Ishikawa (cell line): ENCODE measurements at regions not wholly inside any gene's neighbourhood (a gene's known extent, or its start where the extent isn't known, plus 50 kb on each side); places are given as distances from the start of the nearest gene placed in this dataset.

Source experiments
- CEBPB ChIP-seq: IDR thresholded peaks from 2 replicates; pipeline ENCODE4 v1.6.1; 2012
- CREB1 ChIP-seq: IDR thresholded peaks from 2 replicates; pipeline ENCODE4 v1.6.1; 2012; ENCODE audit warnings: low read depth
- EGR1 ChIP-seq: IDR thresholded peaks from 2 replicates; pipeline ENCODE4 v1.6.1; 2012
- EP300 ChIP-seq: IDR thresholded peaks from 2 replicates; pipeline ENCODE4 v1.6.1; 2012; ENCODE audit warnings: borderline replicate concordance
- NFIC ChIP-seq: IDR thresholded peaks from 2 replicates; pipeline ENCODE4 v1.6.1; 2012
- TCF12 ChIP-seq: IDR thresholded peaks from 2 replicates; pipeline ENCODE4 v1.6.1; 2012; ENCODE audit warnings: low read depth
- TF ChIP-seq, protein P1 (sequence below): IDR thresholded peaks from 2 replicates; pipeline ENCODE4 v1.6.1; 2012; ENCODE audit warnings: low read depth, mild to moderate bottlenecking
- TF ChIP-seq, protein P2 (sequence below): IDR thresholded peaks from 2 replicates; pipeline ENCODE4 v1.6.1; 2012

DNA sequence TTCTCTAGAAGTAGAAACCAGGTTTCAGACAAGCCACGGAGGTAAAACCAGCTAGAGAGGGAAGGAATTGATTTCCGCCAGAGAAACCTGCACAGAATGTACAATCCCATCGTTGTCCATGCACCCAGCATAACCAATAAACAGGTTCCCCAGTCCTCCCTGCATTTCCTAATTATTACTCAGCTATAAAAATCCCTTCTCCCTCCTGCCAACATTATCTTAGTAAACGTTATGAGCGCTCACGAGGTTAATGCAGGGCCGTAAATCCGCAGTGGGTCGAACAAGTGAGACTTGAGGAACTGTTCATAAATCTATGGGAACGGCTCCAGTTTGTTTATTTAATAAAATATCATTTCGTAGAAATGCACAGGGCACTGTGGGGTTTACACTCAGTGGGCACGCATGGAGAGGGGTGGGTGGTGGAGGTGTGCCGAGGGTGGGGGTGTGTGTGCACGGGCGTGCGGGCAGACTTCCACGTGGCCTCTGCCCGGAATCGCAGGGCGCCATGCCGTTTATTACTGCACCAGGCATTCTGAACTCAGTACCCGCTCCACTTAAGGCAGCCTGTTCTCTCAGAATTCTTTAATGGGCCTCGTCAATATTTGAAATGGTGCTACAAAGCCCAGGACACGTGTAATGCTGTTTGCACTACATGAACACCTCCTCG is 257.3 kb downstream of the MIAT start:
- TF ChIP-seq EP300 = no peak
- TF ChIP-seq NFIC = no peak
- TF ChIP-seq CEBPB = no peak
- TF ChIP-seq EGR1 = no peak
- TF ChIP-seq, protein P1, sequence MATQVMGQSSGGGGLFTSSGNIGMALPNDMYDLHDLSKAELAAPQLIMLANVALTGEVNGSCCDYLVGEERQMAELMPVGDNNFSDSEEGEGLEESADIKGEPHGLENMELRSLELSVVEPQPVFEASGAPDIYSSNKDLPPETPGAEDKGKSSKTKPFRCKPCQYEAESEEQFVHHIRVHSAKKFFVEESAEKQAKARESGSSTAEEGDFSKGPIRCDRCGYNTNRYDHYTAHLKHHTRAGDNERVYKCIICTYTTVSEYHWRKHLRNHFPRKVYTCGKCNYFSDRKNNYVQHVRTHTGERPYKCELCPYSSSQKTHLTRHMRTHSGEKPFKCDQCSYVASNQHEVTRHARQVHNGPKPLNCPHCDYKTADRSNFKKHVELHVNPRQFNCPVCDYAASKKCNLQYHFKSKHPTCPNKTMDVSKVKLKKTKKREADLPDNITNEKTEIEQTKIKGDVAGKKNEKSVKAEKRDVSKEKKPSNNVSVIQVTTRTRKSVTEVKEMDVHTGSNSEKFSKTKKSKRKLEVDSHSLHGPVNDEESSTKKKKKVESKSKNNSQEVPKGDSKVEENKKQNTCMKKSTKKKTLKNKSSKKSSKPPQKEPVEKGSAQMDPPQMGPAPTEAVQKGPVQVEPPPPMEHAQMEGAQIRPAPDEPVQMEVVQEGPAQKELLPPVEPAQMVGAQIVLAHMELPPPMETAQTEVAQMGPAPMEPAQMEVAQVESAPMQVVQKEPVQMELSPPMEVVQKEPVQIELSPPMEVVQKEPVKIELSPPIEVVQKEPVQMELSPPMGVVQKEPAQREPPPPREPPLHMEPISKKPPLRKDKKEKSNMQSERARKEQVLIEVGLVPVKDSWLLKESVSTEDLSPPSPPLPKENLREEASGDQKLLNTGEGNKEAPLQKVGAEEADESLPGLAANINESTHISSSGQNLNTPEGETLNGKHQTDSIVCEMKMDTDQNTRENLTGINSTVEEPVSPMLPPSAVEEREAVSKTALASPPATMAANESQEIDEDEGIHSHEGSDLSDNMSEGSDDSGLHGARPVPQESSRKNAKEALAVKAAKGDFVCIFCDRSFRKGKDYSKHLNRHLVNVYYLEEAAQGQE = no peak
- TF ChIP-seq CREB1 = no peak
- TF ChIP-seq, protein P2, sequence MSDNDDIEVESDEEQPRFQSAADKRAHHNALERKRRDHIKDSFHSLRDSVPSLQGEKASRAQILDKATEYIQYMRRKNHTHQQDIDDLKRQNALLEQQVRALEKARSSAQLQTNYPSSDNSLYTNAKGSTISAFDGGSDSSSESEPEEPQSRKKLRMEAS = no peak
- no peak for TF ChIP-seq TCF12
